ENCODE measurements at regions not wholly inside any gene's neighbourhood (a gene's known extent, or its start where the extent isn't known, plus 50 kb on each side); places are given as distances from the start of the nearest gene placed in this dataset.

GRCh38 chr5:152256580-152256979, 148.5 kb downstream of the NMUR2 start:
- no TSS peak for BruUV-seq (replicated peaks)
- dilution Hi-C loops (cut with MboI; ENCODE audit: extremely low pct_ligation_motif_present, low sequenced_read_pairs) (no loop called here), intact Hi-C loops (cut with micrococcal nuclease) (no loop called here)
- H3K9me1 ChIP-seq (replicated peaks; ENCODE audit: control insufficient read depth, extremely low read depth, insufficient read depth, low read length): no peaks in the 10 kb centered on the region
- H2AFZ ChIP-seq (ENCODE audit: low read depth, low read length): no peak overlapping the region
- H3K79me2 ChIP-seq (ENCODE audit: control insufficient read depth, insufficient read depth, low read length): no peaks in the 10 kb centered on the region
- no peaks in the 10 kb centered on the region for H3K9me3 ChIP-seq (replicated peaks; ENCODE audit: control insufficient read depth, insufficient read depth, low read length)
- no peak overlapping the region for H3K4me3 ChIP-seq (replicated peaks in 1 of 3; ENCODE audit: insufficient read depth in 1 of 3, low read depth in 1 of 3, low read length in 3 of 3)
- FAIRE-seq: no peak
- ChIA-PET CTCF (no interaction called here), POLR2A (no interaction called here)
- no peaks in the 10 kb centered on the region for H3K27me3 ChIP-seq (ENCODE audit: control insufficient read depth in 2 of 2, insufficient read depth in 2 of 2, low read length in 2 of 2)
- no peak overlapping the region for H3K4me2 ChIP-seq (ENCODE audit: insufficient read depth, low read length)
- H3K9ac ChIP-seq (replicated peaks; ENCODE audit: extremely low read depth, insufficient read depth, low read length): no peak overlapping the region
- TF ChIP-seq, protein P1, sequence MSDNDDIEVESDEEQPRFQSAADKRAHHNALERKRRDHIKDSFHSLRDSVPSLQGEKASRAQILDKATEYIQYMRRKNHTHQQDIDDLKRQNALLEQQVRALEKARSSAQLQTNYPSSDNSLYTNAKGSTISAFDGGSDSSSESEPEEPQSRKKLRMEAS (IDR thresholded peaks at IDR 0.05; ENCODE audit: insufficient read depth, insufficient read length): no peak
- TF ChIP-seq FOS (IDR thresholded peaks at IDR 0.05; ENCODE audit: borderline replicate concordance, insufficient read depth, low read length) (no peak), JUN (IDR thresholded peaks at IDR 0.05; ENCODE audit: borderline replicate concordance, insufficient read depth, insufficient read length, low read depth) (no peak), POLR2A (IDR thresholded peaks at IDR 0.05; ENCODE audit: low read depth, low read length) (no peak), CTCF (IDR thresholded peaks at IDR 0.05; ENCODE audit: extremely low read depth in 1 of 2, insufficient read depth in 1 of 2, low read depth in 1 of 2, low read length in 2 of 2) (no peak), MYC (IDR thresholded peaks at IDR 0.05; ENCODE audit: low read depth, low read length) (no peak), POLR2AphosphoS5 (IDR thresholded peaks at IDR 0.05; ENCODE audit: insufficient read depth, low read depth, low read length) (no peak), EZH2 (IDR thresholded peaks at IDR 0.05; ENCODE audit: borderline replicate concordance, low read depth, low read length, severe bottlenecking) (no peak), GATA2 (IDR thresholded peaks at IDR 0.05; ENCODE audit: insufficient read depth, insufficient read length, low read depth, low read length) (no peak)
- H3K4me1 ChIP-seq (ENCODE audit: control insufficient read depth, extremely low read depth, insufficient read depth, low read length): no peaks in the 10 kb centered on the region
- H3K27ac ChIP-seq (ENCODE audit: insufficient read depth, low read depth, low read length): no peak overlapping the region
- H4K20me1 ChIP-seq (replicated peaks; ENCODE audit: control insufficient read depth, extremely low read depth, insufficient read depth, low read length): no peaks in the 10 kb centered on the region
- no peaks in the 10 kb centered on the region for H3K36me3 ChIP-seq (ENCODE audit: control insufficient read depth in 2 of 2, extremely low read depth in 1 of 2, insufficient read depth in 2 of 2, low read length in 2 of 2)
- DNase-seq (ENCODE audit: low read depth, low spot score): no peak

All from endothelial cell of umbilical vein (primary cell).